Central memory CD4-positive, alpha-beta T cell (primary cell): ENCODE measurements at regions not wholly inside any gene's neighbourhood (a gene's known extent, or its start where the extent isn't known, plus 50 kb on each side); places are given as distances from the start of the nearest gene placed in this dataset.

Experiments
- DNase-seq: peaks from one replicate; pipeline ENCODE4 v3.0.0; 2022

DNA sequence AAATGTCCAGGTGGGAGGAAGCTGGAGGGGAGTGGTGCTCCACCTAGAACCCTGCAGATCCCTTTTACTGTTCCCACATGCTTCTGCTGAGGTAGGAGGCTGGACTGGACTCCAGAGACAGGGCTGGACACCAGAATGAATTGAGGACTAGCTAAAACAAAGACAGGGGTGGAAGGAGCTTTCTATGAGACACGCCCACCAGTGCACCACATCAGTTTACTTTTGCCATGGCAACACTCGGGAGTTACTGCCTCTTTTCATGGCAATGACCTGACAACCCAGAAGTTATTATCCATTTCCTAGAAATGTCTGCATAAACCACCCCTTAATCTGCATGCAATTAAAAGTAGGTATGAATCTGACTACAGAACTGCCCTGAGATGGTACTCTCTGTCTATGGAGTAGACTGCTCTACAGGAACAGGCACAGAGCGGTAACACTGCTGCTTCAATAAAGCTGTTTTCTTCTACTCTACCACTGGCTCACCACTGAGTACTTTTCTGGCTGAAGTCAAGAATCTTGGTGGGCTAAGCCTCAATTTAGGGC is 211.7 kb downstream of the TFAP2C start:
- DNase-seq, result no peak

DNA sequence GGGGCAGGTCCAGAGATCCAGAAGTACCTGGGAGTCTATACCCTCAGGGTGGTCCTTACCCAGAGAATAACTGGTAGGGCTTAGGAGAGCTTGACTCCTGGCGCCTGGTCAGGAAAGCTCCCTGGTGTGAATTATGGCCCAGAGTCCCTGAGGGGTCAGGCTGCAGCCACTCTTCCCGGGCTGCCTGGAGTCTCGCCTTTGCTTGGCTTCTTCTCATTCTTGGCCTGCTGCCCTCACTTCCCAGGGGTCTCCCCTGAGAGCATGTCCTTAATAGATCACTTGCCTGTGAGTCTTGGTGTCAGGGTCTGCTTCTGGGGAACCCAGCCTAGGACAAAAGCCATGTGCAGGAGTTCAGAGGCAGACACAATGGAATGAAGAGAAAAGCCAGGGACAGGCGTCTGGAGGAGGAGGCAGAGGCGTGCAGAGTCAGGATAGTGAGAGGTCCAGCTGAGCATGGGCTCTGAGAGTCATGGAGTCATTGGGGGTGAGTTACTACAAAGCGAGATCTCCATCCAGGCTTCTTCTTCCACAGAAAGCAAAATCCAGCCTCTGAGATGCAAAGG is 212.3 kb downstream of the TFAP2C start:
- DNase-seq, result no peak

DNA sequence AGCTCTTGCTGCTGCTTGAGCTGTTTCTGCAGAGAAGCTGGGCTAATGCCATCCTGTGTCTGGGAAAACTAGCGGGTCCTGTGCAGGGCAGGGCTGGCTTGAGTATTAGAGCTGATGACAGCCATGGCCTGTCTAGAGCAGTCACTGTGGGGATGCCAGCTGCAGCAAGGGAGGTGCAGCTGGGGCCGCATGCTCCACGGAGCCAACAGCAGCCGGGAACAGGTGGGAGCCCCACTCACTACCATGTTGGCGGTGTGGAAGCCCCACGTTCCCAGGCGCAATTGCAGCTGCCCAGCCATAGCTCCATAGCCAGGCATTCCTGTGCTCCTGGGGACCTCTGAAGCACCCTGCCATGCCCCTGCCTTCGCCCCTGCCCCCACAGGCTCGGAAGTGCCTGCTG is 212.9 kb downstream of the TFAP2C start:
- no peak for DNase-seq

DNA sequence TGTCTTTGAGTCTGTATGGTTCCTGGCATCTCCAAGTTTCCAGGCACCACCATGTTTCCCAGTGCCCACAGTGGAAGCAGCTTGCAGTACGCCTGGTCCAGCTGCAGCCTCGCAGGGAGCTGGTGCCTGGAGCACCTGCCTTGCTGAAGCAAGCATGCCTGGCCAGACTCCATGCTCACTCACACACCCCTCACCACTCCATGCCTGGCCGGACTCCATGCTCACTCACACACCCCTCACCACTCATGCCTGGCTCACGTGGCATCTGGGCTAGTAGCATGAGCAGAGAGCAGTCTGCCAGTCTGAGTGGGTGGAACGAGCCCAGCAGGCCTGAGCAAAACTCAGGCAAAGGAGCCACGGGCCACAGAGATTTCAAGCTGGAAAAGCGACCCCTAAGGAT is 214.3 kb downstream of the TFAP2C start:
- no peak for DNase-seq

DNA sequence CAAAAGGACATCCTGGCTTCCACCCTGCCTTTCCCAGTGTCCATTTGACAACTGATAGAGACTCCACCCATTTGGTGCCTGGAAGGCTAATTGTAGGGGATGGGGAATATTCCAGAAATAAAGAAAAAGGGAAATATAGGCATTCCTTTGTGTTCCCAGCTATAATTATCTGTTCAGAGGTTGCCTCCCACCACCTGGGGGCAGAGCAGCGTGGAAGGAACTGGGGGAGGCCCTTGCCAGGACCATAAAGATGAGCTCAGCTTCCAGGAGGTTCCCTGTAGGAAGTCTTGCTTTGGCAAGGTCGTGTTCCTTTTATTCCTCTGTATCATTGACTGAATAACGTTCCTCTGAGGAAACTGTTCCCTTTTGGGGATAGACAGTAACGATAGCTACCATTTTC is 214.7 kb downstream of the TFAP2C start:
- no peak for DNase-seq

DNA sequence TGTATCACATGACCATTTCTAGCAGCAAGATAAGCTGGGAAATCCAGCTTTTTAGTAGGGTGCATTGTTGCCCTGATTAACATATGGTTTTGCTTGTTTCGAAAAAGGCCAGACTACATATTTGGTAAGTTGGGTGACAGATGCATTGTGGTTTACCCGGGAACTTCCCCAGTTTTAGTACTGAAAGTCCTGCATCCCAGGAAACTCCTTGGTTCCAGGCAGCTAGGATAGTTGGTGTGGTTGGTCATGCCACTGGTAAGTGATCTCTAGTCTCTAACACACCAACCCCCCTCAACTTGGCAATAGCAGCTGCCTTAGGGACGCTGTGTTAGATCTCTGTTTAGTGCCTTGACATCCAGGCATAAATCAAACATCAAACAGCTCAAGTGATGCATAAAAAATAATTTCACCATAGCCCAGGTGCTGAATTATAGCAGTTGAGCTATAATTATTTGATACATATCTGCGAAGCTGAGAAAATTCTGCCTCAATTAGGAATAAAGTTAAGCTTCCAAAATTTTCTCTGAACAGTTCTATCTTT is 216.5 kb downstream of the TFAP2C start:
- no peak for DNase-seq

DNA sequence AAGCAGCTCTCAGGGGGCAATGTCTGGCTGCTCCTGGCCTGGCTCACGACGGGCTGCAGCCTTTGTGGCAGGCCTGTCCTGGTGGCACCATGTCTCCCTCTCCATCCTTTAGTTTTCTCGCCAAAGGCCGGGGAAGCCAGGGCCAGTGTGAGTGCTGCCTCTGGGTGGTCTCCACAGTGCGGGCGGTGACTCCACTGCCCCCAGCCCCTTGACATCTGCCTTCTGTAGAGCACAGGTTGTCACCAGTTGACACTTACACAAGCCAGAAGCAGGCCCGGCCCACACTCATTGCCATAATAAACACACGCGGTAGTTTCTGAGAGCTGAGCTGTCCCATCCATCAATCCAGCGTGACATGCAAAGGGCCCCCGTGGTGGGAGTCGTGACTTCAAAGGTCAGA is 219.5 kb downstream of the TFAP2C start:
- DNase-seq, result no peak

DNA sequence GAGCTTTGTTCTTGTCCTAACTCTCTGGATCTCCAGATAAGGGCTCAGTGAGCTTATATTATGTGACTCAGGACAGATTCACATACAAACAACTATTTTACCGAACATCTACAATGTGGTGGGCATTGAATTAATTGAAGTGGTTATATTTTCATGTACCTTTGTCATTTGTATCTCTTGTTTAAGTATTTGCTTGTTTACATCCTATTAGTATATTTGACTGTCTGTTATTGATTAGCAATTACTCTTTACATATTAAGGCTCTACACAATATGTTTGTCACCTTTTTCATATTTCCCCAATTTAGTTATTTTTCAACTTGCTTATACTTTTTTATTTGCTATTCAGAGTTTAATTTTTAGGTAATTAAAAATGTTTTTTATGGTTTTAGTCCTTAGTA is 222.4 kb downstream of the TFAP2C start:
- DNase-seq, result no peak

DNA sequence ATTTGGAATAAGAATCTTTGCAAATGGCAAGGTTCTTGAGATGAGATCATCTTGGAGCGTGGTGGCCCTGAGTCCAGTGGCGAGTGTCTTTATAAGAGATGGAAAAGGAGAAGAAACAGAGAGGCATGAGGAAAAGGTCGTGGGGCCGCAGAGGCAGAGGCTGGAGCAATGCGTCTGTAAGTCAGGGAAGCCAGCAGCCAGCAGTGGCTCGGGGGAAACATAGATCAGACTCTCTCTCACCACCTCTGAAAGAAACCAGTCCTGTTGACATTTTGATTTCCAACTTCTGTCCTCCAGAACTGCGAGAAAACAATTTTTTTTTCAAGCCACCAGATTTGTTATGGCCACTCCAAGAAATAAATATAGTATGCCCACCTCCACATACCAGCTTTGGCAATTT is 226.6 kb downstream of the TFAP2C start:
- DNase-seq, result no peak

DNA sequence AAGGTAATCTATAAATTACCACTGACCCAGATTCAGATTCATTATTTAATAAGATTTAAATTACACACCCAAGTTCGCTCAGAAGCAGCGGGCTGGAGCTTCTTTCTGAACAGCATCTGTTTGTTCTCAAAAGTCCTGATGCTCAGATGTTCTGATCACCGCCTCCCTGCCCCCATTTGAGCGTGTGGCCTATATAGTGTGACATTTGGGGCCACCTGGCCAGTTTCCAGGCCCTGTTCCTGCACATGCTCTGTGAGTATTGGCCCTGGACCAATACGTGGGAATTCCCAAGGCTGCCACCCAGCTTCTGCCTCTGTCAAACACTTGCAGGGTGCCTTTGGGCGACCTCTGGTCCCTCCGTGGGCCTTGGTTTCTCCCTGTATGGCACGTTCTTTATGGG is 228.8 kb downstream of the TFAP2C start:
- DNase-seq, result no peak

DNA sequence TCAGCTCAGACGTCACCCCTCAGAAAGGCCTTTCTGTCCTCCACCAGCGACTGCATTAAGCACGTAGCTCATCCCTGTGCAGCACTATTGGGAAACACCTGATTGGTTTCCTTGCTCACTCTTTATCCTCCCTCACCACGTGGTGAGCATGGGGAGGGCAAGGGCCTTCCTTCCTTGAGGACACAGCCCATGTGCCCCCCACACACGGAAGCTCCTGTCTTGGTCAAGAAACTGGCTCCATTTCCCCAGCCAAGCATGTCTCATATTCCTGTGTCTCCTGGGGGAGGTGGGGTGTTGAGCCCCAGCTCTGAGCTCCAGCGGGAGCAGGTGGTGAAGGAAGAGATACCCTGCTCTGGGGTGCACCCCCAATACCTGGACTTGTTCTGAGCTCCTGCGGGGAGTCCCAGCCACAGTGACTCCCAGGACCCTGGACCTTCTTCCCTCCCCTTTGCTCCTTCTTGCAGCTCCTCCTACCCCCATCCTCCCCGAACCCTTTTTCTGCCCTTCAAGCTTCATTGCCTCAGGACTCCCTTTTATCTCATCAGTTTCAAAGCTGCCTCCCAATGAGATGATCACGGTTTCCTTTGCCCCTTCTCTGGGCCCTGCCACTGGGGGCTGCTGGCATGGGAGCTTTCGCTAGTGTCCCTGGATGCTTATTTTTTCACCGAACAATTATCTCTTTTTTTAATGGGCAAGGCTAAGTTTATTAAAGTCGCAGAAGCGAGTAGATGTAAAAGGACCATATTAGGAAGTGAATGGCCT is 230.1 kb downstream of the TFAP2C start:
- no peak for DNase-seq

DNA sequence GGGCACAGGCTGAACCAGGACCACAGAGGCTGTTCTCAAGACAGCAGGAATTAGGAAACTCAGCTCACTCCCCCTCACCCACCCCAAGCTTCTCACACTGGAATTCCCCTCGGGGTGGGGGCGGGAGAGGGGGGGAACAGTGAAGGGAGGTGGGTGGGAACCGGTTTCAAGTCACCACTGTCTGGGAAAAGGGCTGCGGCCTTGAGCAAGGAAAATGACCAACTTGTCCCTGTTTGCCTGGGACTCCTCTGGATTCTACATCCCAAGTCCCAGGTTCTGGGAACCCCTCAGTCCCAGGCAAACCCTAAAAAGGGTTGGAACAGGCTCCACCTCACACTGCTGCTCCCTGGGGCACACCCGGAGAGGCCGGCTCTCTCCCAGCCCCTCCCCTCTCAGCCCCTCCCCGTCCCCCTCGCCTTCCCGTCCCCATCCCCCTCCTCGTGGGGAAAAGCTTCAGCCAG is 230.7 kb downstream of the TFAP2C start:
- DNase-seq, result no peak

DNA sequence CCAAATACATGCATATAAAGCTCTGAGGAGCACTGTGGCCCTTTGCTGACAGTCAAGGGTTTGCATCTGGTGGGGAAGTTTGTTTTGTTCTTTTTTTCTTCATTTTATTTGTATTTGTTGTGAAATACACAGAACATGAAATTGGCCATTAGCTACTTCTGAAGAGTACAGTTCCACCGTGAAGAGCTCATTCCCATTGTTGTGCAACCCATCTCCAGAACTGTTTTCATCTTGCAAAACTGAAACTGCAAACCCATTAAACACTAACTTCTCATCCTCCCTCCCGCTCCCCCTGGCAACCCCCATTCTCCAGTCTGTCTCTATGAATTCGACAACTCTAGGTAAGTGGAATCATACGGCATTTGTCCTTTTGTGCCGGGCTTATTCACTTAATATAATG is 231.3 kb downstream of the TFAP2C start:
- no peak for DNase-seq

DNA sequence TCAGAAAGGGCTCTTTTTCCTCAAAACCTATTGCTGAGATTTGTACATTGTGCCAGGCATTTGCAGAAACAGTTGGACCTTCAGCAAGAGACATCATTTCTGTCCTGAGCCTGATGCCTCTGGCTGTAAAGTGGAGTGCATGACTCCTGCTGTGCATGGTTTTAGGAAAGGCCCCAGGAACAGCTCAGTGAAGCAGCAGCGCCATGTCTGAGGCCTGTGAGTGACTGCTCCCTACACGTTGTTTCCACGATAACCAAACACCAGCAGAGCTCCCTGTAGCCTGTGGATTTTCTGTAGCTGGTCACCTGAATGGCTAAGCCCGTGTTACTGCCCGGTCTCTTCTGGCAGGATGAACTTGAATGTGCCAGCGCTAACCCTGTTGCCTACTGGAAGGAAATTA is 232.5 kb downstream of the TFAP2C start:
- DNase-seq, result no peak

DNA sequence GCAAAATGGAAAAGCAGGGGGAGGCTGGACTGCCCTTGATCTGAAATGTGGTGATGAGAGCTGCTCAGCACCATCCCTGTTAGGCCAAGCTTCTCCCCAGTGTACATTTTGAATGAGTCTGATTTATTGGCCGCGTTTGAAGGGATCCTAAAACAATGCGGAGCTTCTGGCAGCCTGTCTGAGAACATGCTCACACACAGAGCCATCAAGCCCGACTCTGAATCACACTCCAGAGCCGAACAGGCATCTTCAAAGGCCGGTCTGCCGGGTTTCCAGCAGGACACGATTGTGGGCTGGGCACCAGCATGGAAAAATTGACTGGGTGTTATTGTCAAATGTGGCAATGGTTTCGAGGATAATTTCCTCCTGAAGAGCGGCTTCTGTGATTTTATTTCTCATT is 235.9 kb downstream of the TFAP2C start:
- DNase-seq, result no peak

DNA sequence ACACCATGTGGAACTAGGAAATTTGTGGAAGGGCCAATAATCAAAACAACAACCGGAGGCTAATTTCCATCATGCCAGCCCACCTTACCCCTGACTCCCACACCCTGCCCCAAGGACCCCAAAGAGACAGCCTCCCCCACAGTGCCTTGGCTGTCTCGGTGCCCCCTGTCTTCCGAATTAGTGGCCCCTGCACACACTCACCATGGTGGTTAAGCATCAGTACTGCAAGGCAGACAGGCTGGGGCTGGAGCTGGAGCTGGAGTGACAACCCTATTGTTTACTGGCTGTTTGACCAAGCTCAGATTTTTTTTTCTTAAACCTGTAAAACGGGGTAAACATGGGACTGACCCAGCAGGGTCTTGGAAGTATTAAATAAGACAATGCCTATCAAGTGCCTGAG is 238.0 kb downstream of the TFAP2C start:
- DNase-seq, result no peak

DNA sequence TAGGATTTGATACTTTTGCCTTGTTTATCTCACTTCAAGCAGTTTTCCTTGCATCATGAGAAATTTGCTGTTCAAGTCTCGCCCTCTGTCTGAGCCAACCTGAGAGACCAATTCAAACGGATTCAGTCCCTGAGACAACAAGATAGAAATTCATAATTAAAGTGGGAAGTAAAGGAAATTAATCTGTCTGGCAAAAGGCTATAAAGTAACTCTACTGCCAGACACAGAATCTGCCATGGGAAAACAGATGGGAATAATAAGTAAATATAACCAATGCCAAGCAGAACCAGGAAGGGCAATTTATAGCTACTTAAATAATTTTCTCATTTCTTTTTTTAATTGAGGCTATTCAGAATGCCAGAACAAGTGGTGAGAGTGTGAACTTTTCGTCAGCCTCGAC is 239.6 kb downstream of the TFAP2C start:
- no peak for DNase-seq

DNA sequence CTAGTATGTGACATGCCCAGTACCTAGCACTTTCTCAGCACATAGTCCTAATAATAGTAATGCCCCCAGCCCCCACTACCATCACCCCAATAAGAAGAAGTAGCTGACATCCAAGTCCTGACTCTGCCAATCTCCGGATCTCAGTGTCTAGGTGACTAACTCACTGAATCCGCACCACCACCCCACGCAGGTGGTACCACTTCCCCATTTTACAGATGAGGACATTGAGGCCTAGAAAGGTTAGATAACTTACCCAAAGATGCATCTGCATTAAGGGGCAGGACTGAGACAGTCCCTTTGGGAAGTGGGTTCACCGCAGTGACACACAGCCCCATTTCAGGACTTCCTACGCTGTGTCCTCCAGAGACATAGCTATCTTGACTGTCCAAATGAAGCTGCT is 241.2 kb downstream of the TFAP2C start:
- DNase-seq, result no peak

DNA sequence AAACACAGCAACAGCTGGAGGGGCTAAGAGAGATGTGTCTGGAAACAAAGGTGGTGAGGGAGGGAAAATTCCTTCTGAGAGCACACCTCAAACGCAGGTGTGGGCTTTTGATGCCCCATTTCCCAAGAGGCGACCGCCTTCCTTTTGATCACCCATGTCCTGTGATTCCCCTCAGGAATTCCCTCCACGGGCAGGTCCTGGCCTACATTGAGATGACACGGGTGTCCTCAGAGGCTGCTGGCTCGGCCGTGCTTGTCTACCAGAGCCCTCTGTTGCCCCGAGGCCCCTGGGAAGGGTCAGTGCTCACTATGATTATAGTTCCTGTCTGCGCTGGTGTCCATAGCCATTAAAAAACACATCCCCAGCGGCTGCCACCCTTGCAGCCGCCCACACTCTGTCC is 242.6 kb downstream of the TFAP2C start:
- DNase-seq, result no peak

DNA sequence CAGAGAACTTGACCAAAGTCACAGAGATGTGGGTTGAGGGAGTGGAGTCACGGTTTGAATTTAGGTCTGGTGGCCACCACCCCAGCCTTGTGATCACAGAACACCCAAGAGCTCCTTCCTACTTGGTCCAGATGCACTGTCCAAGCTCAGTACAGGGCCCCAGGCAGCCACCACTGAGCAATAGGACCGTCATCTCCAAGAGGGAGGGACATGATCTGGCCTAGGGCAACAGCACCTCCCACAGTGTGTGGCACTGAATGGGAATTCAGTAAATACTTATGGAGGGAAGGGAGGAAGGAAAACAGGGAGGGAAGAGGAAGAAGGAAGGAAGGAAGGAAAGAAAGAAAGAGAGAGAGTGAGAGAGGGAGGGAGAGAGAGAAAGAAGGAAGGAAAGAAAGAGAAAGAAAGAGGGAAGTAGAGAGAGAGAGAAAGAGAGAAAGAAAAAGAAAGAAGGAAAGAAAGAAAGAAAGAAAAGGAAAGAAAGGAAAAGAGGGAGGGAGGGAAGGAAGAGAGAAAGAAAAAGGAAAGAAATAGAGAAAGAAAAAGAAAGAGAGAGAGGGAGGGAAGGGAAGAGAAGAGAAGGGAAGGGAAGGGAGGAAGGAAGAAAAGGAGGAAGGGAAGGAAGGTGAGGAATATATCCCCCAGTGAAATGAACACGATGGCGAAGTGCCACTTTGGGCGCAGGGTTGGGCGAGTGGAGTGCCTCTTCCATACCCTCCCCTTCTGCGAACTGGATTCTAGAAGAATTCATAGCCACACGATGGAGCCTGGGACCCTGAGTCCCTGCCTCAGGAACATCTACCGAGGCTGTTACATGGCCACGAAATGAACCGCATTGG is 243.7 kb downstream of the TFAP2C start:
- no peak for DNase-seq

DNA sequence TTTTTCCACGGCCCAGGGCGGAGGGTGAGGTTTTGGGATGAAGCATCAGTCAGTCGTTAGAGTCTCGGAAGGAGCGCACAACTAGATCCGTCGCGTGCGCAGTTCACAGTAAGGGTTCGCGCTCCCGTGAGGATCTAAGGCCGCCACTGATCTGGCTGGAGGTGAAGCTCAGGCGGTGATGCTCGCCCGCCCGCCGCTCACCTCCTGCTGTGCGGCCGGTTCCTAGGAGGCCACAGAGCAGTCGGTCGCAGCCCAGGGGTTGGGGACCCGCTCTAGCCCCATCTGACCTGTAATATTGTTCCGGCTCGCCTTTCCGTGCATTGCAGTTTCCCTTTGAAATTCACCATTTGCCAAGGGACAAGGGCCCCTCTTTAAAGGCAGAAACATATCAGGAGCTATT is 244.7 kb downstream of the TFAP2C start:
- DNase-seq, result no peak

DNA sequence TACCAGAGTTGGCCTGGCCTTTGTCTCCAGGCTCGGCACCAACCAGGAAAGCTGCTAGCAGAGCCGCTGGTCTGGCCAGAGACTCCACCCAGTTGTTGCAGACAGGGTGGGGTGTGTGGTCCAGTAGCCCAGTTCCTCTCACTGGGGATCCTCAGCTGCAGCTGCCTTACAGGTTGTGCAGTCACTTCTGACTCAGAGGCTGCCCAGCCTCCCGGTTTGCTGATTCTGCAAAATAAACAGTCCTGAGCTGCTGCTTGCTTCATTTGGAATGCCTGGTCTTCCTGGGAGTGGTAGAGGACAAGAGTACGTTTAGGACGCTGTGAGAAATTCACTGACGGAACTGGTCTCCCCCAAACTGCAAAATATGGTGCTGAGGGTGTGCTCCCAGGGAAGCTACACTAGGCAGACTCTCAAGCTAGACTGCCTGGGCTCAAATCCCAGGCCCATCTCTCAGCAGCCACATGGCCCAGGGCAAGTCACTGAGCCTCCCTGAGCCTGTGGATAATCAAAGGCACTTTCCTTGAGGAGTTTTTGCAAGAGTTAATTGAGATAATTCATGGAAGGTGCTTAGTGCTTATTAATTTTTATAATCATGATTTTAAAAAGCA is 246.1 kb downstream of the TFAP2C start:
- DNase-seq, result no peak

DNA sequence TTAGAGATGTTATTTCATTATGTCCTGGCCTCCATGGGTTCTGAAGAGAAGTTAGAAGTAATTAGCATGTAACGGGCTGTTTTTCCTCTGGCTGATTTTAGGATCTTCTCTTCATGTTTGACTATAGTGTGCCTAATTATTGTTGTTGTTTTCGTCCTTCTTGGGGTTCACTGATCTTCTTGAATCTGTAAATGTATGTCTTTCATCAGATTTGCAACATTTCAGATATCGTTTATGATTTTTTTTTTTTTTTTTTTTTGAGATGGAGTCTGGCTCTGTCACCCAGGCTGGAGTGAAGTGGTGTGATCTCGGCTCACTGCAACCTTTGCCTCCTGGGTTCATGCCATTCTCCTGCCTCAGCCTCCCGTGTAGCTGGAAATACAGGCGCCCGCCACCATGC is 246.7 kb downstream of the TFAP2C start:
- no peak for DNase-seq
